ENCODE measurements at regions not wholly inside any gene's neighbourhood (a gene's known extent, or its start where the extent isn't known, plus 50 kb on each side); places are given as distances from the start of the nearest gene placed in this dataset.

- TF ChIP-seq CTCF (IDR thresholded peaks at IDR 0.05) (no peak), POLR2A (IDR thresholded peaks at IDR 0.05) (no peak)
Observed at GRCh38 chr10:64275001-64275400, 753.8 kb downstream of the REEP3 start.

Measured in Peyer's patch (tissue), 4 donors.